ENCODE measurements at regions not wholly inside any gene's neighbourhood (a gene's known extent, or its start where the extent isn't known, plus 50 kb on each side); places are given as distances from the start of the nearest gene placed in this dataset.
"Not testable (repeated sequence)": the region's sequence is repeated elsewhere in the genome, so short reads cannot be mapped to it uniquely, and the experiment has no call there.

GRCh38 chr2:187037310-187037709, 188.3 kb upstream of the ZSWIM2 start:
- no peak for ATAC-seq
- Histone ChIP-seq H3K27ac (ENCODE audit: low read length) (no peak overlapping the region), H3K9me3 (ENCODE audit: control insufficient read depth, insufficient read depth, low read length) (no peaks in the 10 kb centered on the region), H3K4me1 (ENCODE audit: control insufficient read depth, insufficient read depth, low read length) (no peaks in the 10 kb centered on the region), H3K27me3 (ENCODE audit: control insufficient read depth, insufficient read depth, low read length) (no peaks in the 10 kb centered on the region), H3K4me3 (ENCODE audit: low read length) (no peak overlapping the region), H3K36me3 (ENCODE audit: control insufficient read depth, insufficient read depth, low read length) (no peaks in the 10 kb centered on the region)
- peaks cover 0 to 8% of the 10 kb centered on the region in 2 donors for H3K9me3 Mint-ChIP-seq
- no peak for DNase-seq
- H3K4me3 Mint-ChIP-seq = no peak overlapping the region
- intact Hi-C loops (cut with micrococcal nuclease) = no loop called here
- no peaks in the 10 kb centered on the region for H3K36me3 Mint-ChIP-seq
- TF ChIP-seq, protein P1, sequence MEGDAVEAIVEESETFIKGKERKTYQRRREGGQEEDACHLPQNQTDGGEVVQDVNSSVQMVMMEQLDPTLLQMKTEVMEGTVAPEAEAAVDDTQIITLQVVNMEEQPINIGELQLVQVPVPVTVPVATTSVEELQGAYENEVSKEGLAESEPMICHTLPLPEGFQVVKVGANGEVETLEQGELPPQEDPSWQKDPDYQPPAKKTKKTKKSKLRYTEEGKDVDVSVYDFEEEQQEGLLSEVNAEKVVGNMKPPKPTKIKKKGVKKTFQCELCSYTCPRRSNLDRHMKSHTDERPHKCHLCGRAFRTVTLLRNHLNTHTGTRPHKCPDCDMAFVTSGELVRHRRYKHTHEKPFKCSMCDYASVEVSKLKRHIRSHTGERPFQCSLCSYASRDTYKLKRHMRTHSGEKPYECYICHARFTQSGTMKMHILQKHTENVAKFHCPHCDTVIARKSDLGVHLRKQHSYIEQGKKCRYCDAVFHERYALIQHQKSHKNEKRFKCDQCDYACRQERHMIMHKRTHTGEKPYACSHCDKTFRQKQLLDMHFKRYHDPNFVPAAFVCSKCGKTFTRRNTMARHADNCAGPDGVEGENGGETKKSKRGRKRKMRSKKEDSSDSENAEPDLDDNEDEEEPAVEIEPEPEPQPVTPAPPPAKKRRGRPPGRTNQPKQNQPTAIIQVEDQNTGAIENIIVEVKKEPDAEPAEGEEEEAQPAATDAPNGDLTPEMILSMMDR (IDR thresholded peaks at IDR 0.05) = no peak
- no peaks in the 10 kb centered on the region for H3K4me1 Mint-ChIP-seq
- H3K27me3 Mint-ChIP-seq (ENCODE audit: low read depth in 2 of 2) = no peaks in the 10 kb centered on the region
- H3K27ac Mint-ChIP-seq = no peak overlapping the region

GRCh38 chr2:187034434-187034833, 185.5 kb upstream of the ZSWIM2 start:
- no peak overlapping the region for H3K4me3 ChIP-seq (ENCODE audit: low read length)
- H3K9me3 ChIP-seq (ENCODE audit: control insufficient read depth, insufficient read depth, low read length) = peaks cover 3% of the 10 kb centered on the region
- no peaks in the 10 kb centered on the region for H3K36me3 ChIP-seq (ENCODE audit: control insufficient read depth, insufficient read depth, low read length)
- no peaks in the 10 kb centered on the region for H3K27me3 Mint-ChIP-seq (ENCODE audit: low read depth in 2 of 2)
- H3K4me3 Mint-ChIP-seq = no peak overlapping the region
- H3K27me3 ChIP-seq (ENCODE audit: control insufficient read depth, insufficient read depth, low read length) = no peaks in the 10 kb centered on the region
- ATAC-seq = no peak
- H3K4me1 Mint-ChIP-seq = no peaks in the 10 kb centered on the region
- TF ChIP-seq, protein P1 (IDR thresholded peaks at IDR 0.05) = no peak
- DNase-seq = no peak
- H3K36me3 Mint-ChIP-seq = no peaks in the 10 kb centered on the region
- no peaks in the 10 kb centered on the region for H3K4me1 ChIP-seq (ENCODE audit: control insufficient read depth, insufficient read depth, low read length)
- no peak overlapping the region for H3K27ac ChIP-seq (ENCODE audit: low read length)
- H3K27ac Mint-ChIP-seq = no peak overlapping the region
- peaks cover 7 to 9% of the 10 kb centered on the region in 2 donors for H3K9me3 Mint-ChIP-seq
- intact Hi-C loops (cut with micrococcal nuclease) = no loop called here

DNA sequence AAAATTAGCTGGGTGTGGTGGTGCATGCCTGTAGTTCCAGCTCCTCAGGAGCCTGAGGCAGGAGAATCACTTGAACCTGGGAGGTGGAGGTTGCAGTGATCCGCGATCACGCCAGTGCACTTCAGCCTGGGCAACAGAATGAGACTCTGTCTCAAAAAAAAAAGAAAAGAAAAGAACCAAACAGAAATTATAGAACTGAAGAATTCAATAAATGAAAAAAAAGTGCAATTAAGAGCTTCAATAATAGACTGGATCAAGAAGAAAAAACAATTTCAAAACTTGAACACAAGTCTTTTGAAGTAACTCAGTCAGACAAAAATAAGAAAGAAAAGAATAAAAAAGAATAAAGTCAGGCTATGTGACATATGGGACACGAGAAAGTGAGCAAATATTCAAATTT, 175.8 kb upstream of the ZSWIM2 start:
- Histone ChIP-seq H3K27me3 (ENCODE audit: control insufficient read depth, insufficient read depth, low read length) (no peaks in the 10 kb centered on the region), H3K4me1 (ENCODE audit: control insufficient read depth, insufficient read depth, low read length) (no peaks in the 10 kb centered on the region), H3K27ac (ENCODE audit: low read length) (no peak overlapping the region), H3K36me3 (ENCODE audit: control insufficient read depth, insufficient read depth, low read length) (no peaks in the 10 kb centered on the region), H3K4me3 (ENCODE audit: low read length) (no peak overlapping the region), H3K9me3 (ENCODE audit: control insufficient read depth, insufficient read depth, low read length) (peaks cover 8% of the 10 kb centered on the region)
- 83% methylated on average over 3 of the region's 4 CpGs for WGBS (ENCODE audit: insufficient coverage)
- Mint-ChIP-seq H3K27ac (no peak overlapping the region), H3K4me3 (no peak overlapping the region), H3K4me1 (no peaks in the 10 kb centered on the region), H3K36me3 (peaks cover 8% of the 10 kb centered on the region), H3K27me3 (ENCODE audit: low read depth in 2 of 2) (no peaks in the 10 kb centered on the region), H3K9me3 (peaks cover 7 to 22% of the 10 kb centered on the region in 2 donors)
- no peak for ATAC-seq
- TF ChIP-seq, protein P1 (IDR thresholded peaks at IDR 0.05) = no peak
- no peak for DNase-seq
- intact Hi-C loops (cut with micrococcal nuclease) = no loop called here

DNA sequence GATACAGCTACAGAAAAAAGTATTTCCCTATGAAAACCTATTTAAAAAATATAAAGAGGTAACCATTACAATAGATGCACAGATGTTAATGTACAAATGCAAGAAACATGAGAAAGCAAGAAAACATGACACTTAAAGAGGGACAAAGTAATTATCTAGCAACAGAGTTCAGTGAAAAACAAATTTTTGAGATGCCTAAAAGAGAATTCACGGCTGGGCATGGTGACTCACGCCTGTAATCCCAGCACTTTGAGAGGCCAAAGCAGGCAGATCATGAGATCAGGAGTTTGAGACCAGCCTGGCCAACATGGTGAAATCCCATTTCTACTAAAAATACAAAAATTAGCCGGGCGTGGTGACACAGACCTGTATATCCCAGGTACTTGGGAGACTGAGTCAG, 175.0 kb upstream of the ZSWIM2 start:
- intact Hi-C loops (cut with micrococcal nuclease); H3K27me3 ChIP-seq (ENCODE audit: control insufficient read depth, insufficient read depth, low read length); H3K27me3 Mint-ChIP-seq (ENCODE audit: low read depth in 2 of 2); H3K9me3 ChIP-seq (ENCODE audit: control insufficient read depth, insufficient read depth, low read length); H3K36me3 Mint-ChIP-seq; H3K4me3 ChIP-seq (ENCODE audit: low read length); H3K36me3 ChIP-seq (ENCODE audit: control insufficient read depth, insufficient read depth, low read length); H3K27ac ChIP-seq (ENCODE audit: low read length); H3K27ac Mint-ChIP-seq; H3K4me1 Mint-ChIP-seq; ATAC-seq; H3K4me1 ChIP-seq (ENCODE audit: control insufficient read depth, insufficient read depth, low read length); DNase-seq; H3K4me3 Mint-ChIP-seq: not testable (repeated sequence)
- H3K9me3 Mint-ChIP-seq = peaks cover 3 to 22% of the 10 kb centered on the region in 2 donors
- WGBS (ENCODE audit: insufficient coverage) = 92% methylated on average over 4 of the region's 4 CpGs

Data from natural killer cell (primary cell).